WTC11 (cell line): ENCODE measurements at regions not wholly inside any gene's neighbourhood (a gene's known extent, or its start where the extent isn't known, plus 50 kb on each side); places are given as distances from the start of the nearest gene placed in this dataset.

ENCODE experiments used
- ATF1 ChIP-seq: sonication (generic); formaldehyde crosslinking; IDR thresholded peaks from 2 replicates; pipeline ENCODE4 v1.8.1; 2023; ENCODE audit warnings: mild to moderate bottlenecking, moderate library complexity, missing genetic modification reagents
- ZNF232 ChIP-seq: sonication (generic); formaldehyde crosslinking; IDR thresholded peaks from 2 replicates; pipeline ENCODE4 v1.8.0; 2022; ENCODE audit warnings: mild to moderate bottlenecking, missing genetic modification reagents
- TF ChIP-seq, protein P1 (sequence below): fragments of 200-600 bp; IDR thresholded peaks from 2 replicates; pipeline ENCODE4 v1.8.0; 2022; ENCODE audit warnings: antibody characterized with exemption

DNA sequence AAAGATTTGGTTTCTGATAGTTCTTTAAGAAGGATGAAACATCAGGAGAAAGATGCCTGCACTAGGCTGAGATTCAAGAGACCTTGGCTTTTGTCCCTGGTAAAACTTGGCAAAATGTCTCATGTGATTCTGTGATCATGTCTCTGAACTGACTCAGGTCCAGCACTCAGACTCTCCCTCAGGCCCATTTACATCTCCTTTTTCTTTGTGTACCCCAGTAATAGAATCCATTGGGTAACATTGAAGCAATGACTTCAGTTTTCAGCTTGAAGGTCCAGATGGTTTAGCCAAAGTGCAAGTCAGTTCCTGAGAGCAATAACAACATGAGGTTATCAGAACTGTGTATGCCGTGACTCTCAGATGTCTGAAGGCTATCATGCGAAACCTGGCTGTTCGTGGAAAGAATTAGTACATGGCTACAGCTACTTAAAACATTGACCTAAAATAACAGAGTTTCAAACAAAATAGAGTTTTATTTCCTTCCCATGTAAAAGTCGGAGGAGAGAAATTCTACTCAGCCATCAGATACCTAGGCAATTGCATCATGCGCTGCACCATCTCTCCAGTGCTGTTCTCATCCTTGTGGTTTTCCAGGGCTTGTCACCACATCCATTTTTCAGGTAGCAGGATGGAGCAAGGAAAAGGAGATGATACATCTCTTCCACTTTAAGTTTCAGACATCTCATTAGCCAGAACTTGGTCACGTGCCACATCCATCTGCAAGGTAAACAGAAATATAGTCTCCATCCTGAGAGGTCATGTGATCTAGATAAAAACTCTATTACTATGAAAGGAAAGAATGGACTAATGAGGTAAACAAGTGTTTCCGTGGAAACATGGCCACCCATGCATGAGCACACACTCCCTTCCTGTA is 117.3 kb downstream of the POSTN start:
- TF ChIP-seq, protein P1, sequence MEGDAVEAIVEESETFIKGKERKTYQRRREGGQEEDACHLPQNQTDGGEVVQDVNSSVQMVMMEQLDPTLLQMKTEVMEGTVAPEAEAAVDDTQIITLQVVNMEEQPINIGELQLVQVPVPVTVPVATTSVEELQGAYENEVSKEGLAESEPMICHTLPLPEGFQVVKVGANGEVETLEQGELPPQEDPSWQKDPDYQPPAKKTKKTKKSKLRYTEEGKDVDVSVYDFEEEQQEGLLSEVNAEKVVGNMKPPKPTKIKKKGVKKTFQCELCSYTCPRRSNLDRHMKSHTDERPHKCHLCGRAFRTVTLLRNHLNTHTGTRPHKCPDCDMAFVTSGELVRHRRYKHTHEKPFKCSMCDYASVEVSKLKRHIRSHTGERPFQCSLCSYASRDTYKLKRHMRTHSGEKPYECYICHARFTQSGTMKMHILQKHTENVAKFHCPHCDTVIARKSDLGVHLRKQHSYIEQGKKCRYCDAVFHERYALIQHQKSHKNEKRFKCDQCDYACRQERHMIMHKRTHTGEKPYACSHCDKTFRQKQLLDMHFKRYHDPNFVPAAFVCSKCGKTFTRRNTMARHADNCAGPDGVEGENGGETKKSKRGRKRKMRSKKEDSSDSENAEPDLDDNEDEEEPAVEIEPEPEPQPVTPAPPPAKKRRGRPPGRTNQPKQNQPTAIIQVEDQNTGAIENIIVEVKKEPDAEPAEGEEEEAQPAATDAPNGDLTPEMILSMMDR: no peak
- TF ChIP-seq ZNF232 (CRISPR knock-in tag): no peak
- no peak for TF ChIP-seq ATF1 (CRISPR knock-in tag)
